NCI-H510A treated with DMSO at 0.1 percent for 48 hours (cell line): ENCODE measurements at regions not wholly inside any gene's neighbourhood (a gene's known extent, or its start where the extent isn't known, plus 50 kb on each side); places are given as distances from the start of the nearest gene placed in this dataset.

Source experiments
- DNase-seq: peaks from one replicate; lab custom pipeline; 2025; lab: John Stamatoyannopoulos, UW

- DNase-seq = no peak
Observed at GRCh38 chr5:155844542-155844941, 482.4 kb upstream of the SGCD start.

- DNase-seq = peak; percentile 38
Observed at GRCh38 chr5:155850370-155850769, 476.6 kb upstream of the SGCD start.

GRCh38 chr5:155866971-155867370 is 460.0 kb upstream of the SGCD start:
- DNase-seq = no peak

GRCh38 chr5:155867522-155868088 is 459.4 kb upstream of the SGCD start:
- DNase-seq = no peak

GRCh38 chr5:155870636-155871035 is 456.3 kb upstream of the SGCD start:
- no peak for DNase-seq

- DNase-seq = no peak
Observed at GRCh38 chr5:155871623-155872022, 455.3 kb upstream of the SGCD start.

- no peak for DNase-seq
Observed at GRCh38 chr5:155872629-155873220, 454.2 kb upstream of the SGCD start.

- DNase-seq = no peak
Observed at GRCh38 chr5:155878991-155879575, 447.9 kb upstream of the SGCD start.

- peak; percentile 1 for DNase-seq
Observed at GRCh38 chr5:155884041-155884440, 442.9 kb upstream of the SGCD start.

- DNase-seq = no peak
Observed at GRCh38 chr5:155885199-155885598, 441.8 kb upstream of the SGCD start.

- DNase-seq = no peak
Observed at GRCh38 chr5:155886311-155887031, 440.5 kb upstream of the SGCD start.

GRCh38 chr5:155895484-155895883 is 431.5 kb upstream of the SGCD start:
- no peak for DNase-seq

- no peak for DNase-seq
Observed at GRCh38 chr5:155897761-155898160, 429.2 kb upstream of the SGCD start.

GRCh38 chr5:155898284-155898683 is 428.7 kb upstream of the SGCD start:
- no peak for DNase-seq

- DNase-seq = no peak
Observed at GRCh38 chr5:155903791-155904190, 423.2 kb upstream of the SGCD start.

- no peak for DNase-seq
Observed at GRCh38 chr5:155905364-155905763, 421.6 kb upstream of the SGCD start.

- DNase-seq = no peak
Observed at GRCh38 chr5:155906046-155906445, 420.9 kb upstream of the SGCD start.

- DNase-seq = no peak
Observed at GRCh38 chr5:155908543-155908942, 418.4 kb upstream of the SGCD start.

- DNase-seq = no peak
Observed at GRCh38 chr5:155912291-155912690, 414.7 kb upstream of the SGCD start.

- DNase-seq = no peak
Observed at GRCh38 chr5:155914766-155915165, 412.2 kb upstream of the SGCD start.

GRCh38 chr5:155915601-155916000 is 411.4 kb upstream of the SGCD start:
- DNase-seq = no peak

GRCh38 chr5:155919126-155919525 is 407.8 kb upstream of the SGCD start:
- DNase-seq = no peak

- no peak for DNase-seq
Observed at GRCh38 chr5:155919725-155920124, 407.2 kb upstream of the SGCD start.
